ENCODE measurements at regions not wholly inside any gene's neighbourhood (a gene's known extent, or its start where the extent isn't known, plus 50 kb on each side); places are given as distances from the start of the nearest gene placed in this dataset.

DNA sequence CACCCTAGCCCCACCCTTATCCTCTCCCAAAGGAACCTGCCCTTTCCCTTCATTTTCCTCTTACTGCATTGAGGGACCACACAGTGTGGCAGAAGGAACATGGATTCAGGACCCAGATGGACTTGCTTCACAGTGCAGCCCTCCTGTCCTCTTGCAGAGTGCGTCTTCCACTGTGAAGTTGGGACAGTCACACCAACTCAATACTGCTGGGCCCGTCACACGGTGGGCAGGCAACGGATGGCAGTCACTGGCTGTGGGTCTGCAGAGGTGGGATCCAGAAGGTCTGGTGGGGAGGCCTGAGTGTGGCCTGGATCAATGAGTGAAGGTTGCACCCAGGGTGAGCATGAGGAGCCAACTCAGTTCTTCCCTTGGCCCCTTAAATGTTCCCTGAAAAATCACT lies 129.9 kb upstream of the B3GAT1 start:
- no peak for DNase-seq

- no peak for DNase-seq
Measured at GRCh38 chr11:134541355-134541754, 129.3 kb upstream of the B3GAT1 start.

- DNase-seq: no peak
Measured at GRCh38 chr11:134539285-134539684, 127.2 kb upstream of the B3GAT1 start.

DNA sequence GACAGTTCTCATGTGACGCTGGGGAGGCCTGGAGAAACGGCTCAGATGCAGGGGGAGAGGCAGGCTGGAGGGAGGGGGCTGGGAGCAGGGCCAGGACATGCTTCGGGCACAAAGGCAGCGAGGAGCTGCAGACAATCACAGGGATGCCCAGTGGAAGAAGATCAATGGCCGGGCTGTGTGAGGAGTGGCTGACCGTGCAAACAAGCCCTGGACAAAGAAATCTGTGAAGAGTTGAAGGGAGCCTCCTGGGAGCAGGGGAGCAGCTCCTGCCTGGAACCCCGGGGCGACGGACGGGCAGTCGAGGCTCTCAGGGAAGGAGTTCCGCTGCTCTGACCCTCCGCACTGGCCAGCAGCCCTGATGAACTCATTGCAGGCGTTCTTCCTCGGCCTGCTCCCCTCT lies 126.7 kb upstream of the B3GAT1 start:
- DNase-seq: no peak

DNA sequence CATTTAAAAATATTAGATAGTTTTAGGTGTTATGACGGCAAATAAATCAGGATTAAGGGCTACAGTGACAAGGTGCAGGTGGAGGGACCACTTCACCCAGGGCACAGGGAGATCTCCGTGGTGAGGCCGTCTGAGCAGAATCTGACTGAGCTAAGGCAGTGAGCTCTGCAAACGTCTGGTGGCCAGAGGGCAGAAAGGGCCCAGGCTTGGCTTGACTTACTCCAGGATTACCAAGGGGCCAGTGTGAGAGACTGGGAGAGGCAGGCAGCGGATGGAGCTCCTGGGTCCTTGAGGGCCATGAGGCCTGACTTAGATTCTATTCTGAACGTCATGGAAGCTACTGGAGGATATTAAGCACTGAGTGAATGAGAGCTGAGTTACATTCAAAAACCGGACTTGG lies 125.9 kb upstream of the B3GAT1 start:
- DNase-seq: no peak

- no peak for DNase-seq
Measured at GRCh38 chr11:134537296-134537695, 125.3 kb upstream of the B3GAT1 start.

DNA sequence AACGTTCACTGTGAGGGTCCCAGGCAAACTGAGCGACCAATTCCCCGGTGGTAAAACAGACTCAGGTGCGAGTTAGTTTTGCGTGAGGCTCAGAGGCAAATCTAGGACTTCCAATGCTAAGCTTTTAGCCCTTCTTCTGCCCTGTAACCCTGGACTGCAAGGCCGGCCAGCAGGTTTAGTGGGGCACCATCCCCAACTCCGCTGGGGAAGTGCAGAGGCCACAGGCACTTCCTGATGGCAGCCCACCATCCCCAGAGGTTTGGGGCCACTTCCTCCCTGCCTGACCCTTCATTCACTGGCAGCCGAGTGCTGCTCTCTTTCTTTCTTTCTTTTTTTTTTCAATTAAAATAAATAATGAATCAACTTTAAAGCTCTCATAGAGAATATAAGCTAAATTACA lies 124.6 kb upstream of the B3GAT1 start:
- DNase-seq: no peak

DNA sequence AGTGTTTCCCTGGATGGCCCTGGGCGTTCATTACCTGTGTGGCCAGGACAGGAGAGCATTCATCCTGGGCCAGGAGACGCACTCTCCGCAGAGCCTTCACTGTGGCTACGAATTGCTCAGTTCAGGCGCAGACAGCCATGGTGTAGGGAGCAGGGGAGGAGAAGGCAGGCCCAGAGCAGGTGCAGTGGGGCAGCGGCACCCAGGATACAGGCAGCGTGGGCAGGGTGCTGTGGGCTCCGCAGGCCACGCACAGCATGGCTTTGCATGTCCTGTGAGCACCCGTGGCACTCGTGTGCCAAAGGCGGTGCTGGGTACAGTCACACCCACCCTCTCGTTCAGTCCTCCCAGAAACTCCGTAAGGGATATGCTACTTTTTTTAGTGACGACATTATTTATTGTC lies 124.2 kb upstream of the B3GAT1 start:
- no peak for DNase-seq

GRCh38 chr11:134535029-134536025 lies 123.3 kb upstream of the B3GAT1 start:
- DNase-seq: no peak

- DNase-seq: no peak
Measured at GRCh38 chr11:134533511-134533910, 121.5 kb upstream of the B3GAT1 start.

DNA sequence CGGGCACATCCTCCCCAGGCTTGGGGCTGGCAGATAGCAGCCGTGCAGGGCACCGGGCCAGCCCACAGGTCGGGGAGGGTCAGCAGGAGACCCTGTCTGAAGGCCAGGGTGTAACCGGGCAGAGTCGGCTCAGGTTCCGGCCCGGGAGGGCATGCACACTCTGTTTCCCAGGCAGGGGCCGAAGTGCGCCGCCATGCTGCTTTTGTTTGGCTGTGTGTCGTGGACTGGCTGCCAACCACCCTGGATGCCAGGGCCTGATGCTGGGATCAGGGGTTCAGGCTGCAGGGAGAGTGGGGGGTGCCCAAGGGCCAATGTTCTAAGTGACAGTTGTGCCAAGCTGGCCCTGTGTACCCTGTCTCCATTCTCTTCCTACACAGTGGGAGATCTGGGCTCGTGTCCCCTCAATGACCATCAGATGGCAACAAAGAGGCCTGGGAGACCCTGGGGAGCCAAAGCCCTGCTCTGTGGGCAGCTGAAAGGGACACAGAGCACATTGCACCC lies 120.9 kb upstream of the B3GAT1 start:
- DNase-seq: no peak

DNA sequence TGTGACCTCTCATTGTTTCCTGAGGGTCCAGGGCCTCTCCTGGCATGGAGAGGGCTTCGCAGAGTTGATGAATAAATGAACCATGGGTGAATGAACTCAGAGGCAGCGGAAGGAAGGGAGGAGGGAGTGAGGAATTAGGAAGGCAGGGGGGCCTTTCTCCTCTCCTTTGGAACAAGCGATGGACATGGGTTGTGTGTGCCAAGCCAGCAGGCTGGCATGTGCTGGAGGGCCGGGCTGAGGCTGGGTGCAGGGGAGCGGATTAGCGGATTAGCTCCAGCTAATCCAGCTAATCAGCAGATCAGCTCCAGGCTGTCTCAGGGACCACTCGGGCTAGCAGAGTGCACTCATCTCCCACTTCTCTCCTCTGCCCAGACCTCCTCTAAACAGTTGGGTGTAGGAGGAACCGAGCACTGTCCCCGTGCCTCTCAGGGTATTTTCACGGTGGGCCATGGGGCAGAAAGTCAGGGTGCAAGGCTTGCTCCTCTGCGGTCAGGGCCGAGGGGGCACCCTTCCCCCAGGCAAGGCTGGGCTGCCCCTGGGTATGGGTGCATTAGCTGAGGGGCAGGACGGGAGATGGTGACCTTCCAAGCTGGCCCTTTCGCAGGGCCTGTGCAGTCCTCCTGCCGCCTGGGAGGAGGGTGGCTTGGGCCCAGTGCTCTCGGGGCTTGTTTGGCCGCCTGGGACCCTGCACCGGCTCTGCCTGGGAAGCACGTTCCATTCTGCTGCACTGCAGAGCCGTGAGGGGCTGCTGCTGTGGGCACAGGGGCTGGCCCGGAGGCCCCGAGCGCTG lies 120.3 kb upstream of the B3GAT1 start:
- DNase-seq: no peak

DNA sequence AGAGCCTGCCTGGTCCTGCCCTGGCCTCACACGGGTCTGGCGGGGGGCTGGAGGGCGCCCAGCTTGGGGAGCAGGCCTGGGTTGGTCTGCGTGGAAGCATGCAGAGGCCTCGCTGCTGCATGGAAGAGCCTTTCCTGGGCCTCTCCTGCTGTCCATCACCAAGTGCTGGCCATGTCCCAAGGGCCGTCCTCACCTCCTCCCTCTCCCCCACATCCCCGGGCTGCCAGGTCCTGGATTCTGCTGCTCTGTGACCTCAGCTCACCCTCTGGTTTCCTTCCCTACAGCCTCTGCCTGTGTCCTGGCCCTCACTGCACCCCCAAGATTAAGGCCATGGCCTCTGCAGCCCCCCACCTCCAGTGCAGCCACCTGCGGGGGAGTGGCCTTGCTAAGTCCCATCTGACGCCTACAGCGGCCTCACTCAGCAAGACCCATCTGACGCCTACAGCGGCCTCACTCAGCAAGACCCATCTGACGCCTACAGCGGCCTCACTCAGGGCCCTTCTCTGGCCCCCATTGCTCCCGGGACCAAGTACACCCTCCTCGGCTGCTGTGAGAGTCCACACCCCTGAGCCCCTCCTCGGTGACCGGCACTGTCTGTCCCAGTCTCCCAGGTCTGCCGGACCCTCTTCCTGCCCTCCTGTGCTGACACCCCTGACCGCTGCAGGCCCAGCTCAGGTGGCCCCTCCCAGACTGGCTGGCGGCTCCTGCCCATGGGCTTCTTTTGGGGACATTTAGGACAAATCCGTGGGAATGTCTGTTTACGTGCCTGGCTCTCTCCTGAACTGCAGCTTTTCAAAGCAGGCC lies 119.5 kb upstream of the B3GAT1 start:
- DNase-seq: no peak

- DNase-seq: no peak
Measured at GRCh38 chr11:134530636-134531326, 118.7 kb upstream of the B3GAT1 start.

DNA sequence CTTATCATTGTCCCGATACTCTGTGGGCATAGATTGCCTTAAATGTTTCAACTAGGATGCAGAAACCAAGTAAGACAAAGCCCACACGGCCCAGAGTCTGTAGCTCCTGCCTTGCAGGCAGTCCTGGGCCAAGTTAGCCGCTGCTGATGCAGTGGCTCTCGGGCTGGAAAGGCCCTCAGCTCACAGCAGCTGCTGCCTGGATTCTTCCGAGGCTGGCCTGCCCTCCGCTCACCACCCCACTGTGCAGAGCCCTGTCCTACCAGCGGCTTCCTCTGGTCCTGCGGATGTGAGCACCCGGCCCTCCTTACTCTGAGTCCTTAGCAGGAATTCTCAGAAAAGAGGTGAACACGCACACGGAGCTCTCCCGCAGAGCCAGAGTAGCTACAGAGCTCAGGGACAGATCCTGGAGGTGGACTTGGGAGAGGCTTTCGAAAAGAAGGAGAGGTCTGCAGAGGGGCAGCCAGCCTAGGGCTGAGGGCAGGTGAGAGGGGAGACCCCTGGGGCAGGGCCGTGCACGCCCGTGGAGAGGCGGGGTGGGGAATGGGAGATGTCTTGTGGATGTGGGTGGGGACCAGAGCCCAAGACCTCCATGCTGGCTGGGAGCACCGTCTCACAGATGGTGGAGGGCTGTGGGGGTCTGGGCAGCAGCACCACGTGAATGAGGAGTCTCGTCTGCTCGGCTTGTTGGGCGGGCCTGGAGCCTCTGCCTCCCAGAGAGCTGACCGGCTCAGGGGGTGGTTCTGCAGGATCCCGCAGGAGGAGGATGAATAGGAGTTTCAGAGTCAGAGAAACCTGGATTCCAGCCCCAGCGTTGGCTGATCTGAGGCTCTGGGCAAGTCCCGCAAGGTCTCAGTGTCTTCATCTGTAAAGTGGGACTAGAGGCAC lies 117.4 kb upstream of the B3GAT1 start:
- no peak for DNase-seq

DNA sequence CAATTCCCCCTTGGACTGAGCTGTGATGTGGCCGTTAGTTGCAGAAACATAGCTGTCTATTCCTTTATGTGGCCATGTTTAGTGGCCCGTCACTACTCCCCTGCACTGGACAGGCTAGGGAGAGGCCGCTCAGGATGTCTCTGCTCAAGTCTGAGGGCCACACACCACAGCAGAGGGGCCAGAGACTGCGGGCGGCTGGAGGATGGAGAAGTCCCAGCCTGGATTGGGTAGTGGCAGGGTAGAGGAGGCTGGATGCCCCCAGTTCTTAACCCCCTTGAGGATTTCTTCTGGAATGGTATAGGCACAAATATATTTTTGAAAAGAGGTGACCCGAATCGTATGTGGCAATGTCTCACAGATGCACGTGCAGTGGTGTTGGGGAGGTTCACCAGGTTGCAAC lies 116.4 kb upstream of the B3GAT1 start:
- no peak for DNase-seq

GRCh38 chr11:134527382-134528243 lies 115.6 kb upstream of the B3GAT1 start:
- no peak for DNase-seq

- no peak for DNase-seq
Measured at GRCh38 chr11:134524896-134525845, 113.1 kb upstream of the B3GAT1 start.

GRCh38 chr11:134524201-134524600 lies 112.2 kb upstream of the B3GAT1 start:
- DNase-seq: no peak

Measured in T-helper 2 cell (primary cell).